OCI-LY3 (cell line): ENCODE measurements at regions not wholly inside any gene's neighbourhood (a gene's known extent, or its start where the extent isn't known, plus 50 kb on each side); places are given as distances from the start of the nearest gene placed in this dataset.

Experiments used
- EZH2phosphoT487 ChIP-seq: fragments of 200-600 bp; shearing (Covaris generic); IDR thresholded peaks from 2 replicates; pipeline ENCODE4 v1.6.1; 2018; ENCODE audit warnings: antibody characterized with exemption, mixed run types, low read depth
- TF ChIP-seq, protein P1 (sequence below): fragments of 200-600, 300-600 bp; sonication (generic); IDR thresholded peaks from 2 replicates; pipeline ENCODE4 v1.5.1; 2014; ENCODE audit warnings: antibody characterized with exemption, low read length, low read depth

DNA sequence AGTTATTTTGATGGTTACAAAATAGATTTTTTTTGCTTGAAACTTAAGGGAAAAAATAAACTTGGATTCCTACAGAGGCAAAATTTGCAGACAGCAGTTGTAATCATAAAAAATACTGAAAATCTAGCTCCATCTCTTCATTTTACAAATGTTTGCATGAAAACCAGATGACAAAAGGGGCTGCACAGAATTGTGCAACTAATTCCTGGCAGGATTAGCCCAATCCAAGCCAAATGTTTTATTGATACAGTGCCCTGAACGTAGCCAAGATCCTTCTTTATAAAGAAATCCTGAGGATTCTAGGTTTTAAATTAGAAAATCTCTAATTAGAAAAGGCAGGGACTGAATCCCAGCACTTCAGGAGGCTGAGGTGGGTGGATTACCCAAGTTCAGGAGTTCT, 356.4 kb upstream of the SEL1L start:
- TF ChIP-seq, protein P1, sequence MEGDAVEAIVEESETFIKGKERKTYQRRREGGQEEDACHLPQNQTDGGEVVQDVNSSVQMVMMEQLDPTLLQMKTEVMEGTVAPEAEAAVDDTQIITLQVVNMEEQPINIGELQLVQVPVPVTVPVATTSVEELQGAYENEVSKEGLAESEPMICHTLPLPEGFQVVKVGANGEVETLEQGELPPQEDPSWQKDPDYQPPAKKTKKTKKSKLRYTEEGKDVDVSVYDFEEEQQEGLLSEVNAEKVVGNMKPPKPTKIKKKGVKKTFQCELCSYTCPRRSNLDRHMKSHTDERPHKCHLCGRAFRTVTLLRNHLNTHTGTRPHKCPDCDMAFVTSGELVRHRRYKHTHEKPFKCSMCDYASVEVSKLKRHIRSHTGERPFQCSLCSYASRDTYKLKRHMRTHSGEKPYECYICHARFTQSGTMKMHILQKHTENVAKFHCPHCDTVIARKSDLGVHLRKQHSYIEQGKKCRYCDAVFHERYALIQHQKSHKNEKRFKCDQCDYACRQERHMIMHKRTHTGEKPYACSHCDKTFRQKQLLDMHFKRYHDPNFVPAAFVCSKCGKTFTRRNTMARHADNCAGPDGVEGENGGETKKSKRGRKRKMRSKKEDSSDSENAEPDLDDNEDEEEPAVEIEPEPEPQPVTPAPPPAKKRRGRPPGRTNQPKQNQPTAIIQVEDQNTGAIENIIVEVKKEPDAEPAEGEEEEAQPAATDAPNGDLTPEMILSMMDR, result no peak
- no peak for TF ChIP-seq EZH2phosphoT487
